HG03571 (cell line): ENCODE measurements at regions not wholly inside any gene's neighbourhood (a gene's known extent, or its start where the extent isn't known, plus 50 kb on each side); places are given as distances from the start of the nearest gene placed in this dataset.

Experiments
- ATAC-seq: cut with Tn5 transposase; IDR thresholded peaks from one replicate; pipeline ENCODE4 v1.9.1; 2021; ENCODE audit not compliant: unreplicated experiment

DNA sequence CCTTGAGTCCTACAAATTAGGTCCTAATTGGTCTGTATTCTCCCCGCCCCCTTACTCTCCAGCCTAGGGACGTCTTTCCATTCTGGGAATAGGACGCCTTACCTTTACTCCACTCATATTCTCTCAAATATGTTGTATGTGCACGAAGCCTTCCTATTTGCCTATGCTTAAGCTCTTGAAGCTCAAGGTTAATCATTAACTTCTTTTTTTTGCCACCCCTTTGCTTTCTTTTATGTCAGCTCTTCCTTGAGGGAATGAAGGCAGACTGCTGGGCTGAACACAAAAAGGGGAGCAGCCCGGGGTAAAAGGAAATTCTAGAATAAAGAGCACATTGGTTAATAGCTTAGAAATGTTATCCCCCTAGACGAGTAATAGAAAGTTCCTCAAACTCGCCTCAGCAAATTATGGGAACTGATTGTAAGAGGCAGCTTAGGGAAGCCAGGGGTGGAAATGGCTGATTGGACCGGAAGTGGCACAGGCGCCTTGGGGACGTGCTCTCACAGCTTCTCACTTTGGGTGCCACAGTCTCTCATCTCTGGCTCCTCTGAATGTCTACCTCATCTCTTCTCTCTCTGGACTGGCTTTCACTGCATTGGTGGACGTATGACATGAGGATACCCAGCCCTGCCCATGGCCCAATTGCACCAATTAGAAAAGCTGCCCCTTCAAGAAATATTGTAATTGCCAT is 122.3 kb upstream of the IL12B start:
- ATAC-seq: no peak

DNA sequence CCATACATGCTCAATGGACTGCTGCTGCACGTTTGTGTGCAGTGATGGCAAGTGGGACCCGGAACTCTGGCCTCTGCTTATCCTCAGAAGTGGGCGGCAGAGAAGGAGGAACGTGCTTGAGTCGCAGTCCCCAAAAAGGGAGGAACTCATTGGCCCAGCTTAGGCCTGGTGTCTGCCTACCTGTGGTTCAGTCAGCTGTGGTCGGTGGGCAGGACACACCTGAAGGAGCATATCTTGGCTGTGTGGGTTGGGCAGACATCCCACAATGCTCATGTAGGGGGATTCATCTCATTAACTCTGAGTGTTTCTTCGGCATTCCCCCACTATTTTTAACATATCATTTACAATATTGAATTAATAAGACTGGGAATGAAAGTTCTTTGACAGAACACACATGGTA is 122.9 kb upstream of the IL12B start:
- ATAC-seq: no peak

DNA sequence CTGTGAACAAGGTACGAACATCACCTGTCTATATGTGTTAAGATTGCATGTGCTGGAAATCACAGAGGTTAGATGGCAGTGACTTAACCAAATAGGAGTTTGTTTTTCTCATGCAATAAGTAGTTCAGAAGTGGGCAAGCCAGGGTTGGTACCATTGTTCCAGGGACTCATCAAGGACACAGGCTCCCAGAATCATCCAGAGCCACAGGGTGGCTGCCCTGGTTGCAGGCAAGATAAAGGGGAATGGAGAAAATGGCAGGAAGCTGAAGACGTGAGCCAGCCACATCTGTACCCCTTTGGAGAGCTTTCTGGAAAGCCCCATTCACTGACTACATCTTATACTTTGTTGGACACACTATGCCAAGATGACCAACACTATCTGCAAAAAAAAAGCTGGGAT is 126.0 kb upstream of the IL12B start:
- ATAC-seq: no peak

DNA sequence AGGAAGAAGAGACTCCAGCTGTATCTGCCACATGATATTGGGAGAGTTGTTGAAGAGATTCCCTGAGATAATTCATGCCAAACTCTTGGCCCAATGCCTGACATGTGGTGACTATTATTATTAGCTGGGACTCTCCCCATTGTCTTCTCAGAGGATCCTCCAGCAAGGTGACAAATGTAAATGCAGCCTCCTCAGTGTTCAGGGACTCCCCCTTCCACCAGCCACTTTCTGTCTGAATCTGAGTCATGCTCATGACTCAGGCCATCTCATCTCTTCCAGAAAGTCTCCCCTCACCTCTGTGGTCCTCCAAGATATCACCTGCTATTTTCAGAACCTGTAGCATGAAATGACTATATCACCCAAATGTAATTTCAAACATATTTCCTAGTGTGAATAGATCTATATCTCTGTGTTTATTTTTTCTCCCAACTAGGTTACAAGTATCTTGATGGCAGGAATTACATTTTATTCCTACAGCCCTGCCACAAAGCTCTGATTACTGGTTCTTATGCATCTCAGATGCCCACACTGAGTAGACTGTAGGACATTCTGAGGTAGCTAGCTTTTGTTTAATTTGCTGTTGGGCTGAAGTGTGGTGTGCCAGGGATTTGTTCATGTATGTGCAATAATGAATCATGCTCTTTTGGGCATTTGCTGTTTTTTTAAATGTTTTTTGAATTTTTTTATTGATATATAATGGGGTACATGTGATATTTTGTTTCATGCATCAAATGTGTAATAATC is 126.6 kb upstream of the IL12B start:
- peak; percentile 88 for ATAC-seq

DNA sequence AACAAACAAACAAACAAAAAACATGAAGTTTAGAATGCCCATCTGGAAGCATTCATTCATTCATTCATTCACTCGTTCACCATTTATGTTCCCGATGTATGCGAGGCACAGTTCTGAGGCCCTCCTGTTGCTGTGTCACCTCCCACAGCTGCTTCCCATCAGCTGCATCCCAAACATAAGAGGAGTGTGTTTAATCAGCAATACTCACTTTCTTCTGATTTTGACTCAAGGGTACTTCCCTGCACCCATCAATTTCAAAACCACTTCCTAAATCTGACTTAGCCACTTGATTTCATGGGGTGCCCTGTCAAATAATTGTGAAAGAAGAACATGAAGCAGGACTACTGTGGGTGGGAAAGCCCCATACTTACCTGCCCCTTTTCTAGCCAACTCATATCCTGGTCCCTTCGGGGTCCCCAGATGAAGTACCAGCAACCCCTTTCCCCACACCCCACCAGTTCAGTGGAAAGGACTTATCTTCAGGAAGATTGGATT is 128.0 kb upstream of the IL12B start:
- ATAC-seq: peak; percentile 37

DNA sequence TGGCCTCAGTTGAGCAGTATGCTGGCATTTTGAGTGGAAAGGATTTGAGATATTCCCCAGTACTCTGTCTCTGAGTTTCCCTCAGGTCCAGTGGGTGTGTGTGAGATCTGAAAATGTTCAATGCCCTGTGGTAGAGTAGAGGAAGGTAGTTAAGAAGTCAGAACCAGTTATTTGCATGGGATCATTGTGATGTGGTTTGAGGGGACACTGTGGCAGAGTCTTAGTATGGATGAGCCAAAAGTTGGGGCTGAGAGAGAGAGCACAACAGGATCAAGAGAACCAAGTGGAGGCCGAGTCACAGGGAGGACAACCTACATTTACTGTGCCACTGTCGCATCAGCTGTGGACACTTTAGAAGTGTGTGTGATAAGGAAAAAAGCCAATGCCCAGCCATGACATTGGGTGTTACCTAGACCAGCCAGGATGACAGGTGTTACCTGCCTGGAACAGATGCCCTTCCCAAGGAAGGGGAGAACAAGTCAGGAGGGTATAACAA is 128.9 kb upstream of the IL12B start:
- ATAC-seq: no peak

DNA sequence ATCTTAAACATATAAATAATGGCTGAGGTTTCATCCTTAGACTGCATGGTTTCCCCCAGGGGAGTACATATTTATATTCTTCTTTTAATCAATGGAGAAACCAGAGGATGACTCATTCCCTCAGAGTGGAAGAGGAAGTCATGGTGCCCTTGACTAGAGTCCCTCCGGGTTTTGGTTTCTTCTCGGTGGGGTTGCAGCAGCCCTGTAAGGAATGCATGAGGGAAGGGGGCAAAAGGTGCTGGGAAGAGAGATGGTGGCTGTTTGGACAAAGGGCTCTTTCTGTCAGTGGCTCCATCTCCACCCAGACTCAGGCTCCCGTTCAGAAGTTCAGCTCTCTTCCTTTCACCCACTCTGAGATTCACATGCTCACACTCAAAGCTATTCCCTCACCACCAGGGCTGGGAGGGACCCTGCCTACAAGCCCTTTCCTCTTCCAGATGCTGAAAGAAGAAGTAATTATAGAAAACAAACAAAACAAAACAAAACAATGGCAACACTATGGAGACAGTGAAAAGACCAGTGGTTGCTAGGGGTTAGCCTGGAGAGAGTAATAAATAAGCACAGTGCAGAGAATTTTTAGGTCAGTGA is 129.8 kb upstream of the IL12B start:
- ATAC-seq: peak; percentile 22

DNA sequence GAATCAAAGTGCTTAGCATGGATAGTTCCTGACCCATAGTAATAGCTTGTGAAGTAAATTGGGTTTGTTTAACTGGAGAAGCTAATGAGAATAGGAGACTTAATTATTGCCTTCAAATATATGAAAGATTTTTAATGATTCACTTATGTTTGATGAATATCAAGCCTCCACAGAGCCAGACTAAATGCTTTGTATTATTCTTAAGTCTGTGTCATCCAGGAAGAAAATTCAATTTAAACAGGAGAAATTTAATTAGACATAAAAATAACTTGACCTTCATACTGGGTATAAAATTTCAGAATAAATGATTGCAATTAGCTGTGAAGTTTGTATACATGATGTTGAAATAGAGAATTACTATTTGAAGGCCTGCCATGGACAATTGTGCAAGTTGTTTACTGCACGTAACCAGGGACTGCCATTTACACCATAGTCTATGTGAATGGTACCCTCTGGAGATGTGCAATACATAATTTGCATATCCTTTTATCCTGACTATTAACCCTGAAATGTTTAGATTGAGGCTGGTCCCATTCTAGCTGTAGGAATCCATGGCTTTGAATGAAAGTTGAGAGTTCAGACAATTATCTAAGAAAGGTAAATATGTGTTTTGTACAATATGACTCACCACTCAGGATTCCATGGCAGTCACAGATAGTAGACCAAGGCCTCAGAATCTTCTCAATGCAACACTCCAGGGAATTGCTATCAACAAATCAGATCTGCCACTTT is 133.5 kb upstream of the IL12B start:
- ATAC-seq: no peak

DNA sequence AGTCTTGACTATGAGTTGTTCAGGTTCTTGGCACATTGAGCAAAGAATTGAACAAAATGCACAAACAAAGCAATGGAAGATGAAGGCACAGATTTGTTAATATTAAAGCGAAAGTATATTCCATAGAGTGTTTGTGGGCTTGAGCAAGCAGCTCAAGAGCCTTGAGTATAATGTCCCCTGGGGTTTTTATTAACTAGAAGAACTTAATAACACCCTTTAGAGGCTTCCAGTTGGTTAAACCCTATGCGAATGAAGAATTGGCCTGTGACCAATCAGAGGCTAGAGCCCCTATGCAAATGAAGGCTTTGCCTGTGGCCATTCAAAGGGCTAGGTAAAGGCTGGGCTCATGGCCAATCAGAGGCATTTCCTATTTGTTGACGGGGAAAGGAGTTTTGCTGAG is 135.3 kb upstream of the IL12B start:
- no peak for ATAC-seq

DNA sequence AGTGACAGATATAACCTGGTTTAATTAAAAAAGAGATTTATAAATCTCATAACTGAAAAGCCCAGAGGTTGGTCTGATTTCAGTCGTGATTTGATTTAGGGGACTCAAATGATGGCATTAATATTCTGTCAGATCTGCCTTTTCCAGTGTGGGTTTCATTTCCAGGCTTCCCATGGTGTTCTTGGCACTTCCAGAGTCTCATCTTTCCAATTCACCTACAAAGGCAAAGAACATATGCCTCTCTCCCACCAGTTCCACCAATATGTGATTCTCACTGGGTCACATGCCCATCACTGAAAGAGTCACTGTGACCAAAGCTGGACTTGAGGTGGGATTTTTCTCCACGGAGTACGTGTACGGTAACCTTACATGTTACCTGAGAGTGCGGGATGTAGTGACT is 137.4 kb upstream of the IL12B start:
- ATAC-seq: no peak

DNA sequence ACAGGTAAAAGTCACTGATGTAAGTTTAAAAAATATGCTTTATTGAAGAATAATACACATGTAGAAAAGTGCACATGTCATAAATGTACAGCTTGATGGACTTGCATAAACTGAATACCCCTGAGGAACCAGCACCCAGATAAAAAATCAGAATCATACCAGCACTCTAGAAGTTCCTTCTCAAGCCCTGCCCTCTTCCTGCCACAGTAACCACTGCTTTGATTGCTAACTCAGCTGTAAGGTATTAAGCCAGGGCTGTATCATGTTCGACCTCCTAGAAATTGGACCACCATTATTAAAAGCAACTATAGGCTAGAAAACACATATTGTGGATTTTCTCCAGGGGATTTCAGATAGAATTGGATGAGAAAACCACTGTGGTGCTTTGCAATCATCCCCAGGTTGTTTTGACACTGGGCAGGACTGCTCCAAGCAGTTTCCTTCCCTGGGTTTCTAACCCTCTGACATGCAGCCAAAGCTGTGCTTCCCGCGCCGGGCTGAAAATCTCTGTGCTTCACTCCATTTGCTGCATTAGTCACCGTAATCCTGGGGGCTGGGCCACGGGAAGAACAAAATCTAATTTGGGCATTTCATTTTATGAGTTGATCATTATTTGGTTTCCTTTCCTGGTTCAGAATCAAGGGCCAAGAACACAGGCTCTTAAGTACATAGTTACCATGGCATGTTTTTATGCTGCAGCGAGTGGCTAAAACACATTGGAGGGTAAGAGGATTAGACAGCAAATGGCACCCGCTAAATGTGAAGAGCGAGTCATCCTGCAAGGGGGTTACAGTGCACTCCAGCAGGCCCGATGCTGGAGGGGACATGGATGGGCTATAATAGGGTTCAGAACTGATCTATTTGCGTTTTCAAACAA is 139.4 kb upstream of the IL12B start:
- peak; percentile 92 for ATAC-seq

DNA sequence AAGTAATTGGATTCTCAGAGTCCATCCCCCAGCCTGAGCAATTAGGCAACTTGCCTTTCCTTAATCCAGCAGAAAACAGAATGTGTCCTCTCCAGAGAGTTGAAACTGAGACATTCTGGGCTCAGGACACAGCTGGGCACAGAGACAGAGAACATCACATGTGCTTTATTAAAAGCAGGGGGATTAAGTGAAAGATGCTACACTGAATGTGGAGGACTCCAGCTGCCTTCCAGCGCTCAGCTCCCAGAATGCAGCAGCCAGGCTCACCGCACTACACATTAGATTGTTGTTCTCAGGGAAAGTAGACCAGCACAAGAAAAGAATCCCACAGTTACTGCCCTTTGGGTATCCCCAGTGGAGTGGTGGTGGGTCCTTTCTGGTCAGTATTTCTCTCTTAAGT is 141.6 kb upstream of the IL12B start:
- ATAC-seq: no peak

DNA sequence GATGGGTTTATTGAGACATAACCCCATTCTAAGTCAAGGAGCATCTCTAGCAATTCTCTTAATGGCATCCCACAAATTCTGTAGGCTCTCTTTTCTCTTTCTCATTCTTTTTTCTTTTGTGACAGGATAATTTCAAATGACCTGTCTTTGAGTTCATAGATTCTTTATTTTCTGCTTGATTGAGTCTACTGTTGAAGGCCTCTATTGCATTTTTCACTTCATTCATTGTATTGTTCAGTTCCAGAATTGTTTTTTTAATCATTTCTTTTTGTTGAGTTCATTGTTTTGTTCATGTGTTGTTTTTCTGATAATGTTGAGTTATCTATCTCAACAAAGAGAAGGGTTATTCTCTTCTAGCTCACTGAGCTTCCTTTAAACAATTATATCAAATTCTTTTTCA is 144.7 kb upstream of the IL12B start:
- ATAC-seq: no peak

DNA sequence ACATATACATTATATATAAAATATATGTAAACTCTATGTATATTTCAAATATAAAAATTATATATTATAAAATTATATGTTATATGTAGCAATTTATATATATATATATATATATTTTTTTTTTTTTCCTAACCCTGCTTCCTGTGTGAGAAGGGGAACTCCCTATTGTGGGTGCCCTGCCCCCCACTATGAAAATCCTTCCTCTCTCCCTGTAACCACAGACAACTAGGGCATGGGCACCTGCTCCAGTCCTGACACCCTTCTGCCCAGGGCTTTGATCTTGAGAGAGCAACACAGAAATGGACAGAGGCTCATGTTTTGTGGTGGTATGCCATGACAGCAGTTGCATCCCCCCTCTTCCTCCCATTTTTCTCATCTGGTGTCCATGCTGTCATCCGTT is 148.7 kb upstream of the IL12B start:
- ATAC-seq: no peak

DNA sequence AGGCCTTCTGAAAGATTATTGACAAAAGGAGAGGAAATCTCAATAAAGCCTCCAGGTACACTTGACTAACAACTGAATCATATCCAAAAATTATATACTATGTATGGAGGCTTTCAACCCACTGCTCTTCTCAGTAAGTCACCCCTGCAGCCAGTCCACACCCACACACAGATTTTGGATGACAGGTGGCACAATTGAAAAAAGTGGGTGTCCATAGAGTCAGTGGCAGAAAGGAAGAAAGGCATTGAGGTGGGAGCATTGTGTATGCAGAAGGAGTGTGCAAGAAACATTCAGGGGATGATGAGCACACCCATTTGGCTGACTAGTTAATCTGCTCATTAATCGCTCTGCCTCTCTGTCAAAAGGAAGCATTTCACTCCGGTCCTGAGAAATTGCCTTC is 150.6 kb upstream of the IL12B start:
- ATAC-seq: no peak

DNA sequence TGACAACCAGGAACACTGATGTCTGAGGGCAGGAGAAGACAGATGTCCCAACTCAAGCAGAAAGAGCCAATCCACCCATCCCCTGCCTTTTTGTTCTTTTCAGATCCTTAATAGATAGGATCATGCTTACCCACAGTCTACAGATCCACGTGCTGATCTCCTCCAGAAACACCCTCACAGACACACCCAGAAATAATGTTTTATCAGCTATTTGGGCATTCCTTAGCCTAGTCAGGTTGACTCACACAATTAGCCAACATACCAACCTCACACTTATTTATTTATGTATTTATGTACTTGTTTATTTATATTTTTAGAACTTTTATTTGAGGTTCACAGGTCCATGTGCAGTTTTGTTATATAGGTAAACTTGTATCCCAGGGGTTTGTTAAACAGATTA is 151.5 kb upstream of the IL12B start:
- ATAC-seq: no peak

DNA sequence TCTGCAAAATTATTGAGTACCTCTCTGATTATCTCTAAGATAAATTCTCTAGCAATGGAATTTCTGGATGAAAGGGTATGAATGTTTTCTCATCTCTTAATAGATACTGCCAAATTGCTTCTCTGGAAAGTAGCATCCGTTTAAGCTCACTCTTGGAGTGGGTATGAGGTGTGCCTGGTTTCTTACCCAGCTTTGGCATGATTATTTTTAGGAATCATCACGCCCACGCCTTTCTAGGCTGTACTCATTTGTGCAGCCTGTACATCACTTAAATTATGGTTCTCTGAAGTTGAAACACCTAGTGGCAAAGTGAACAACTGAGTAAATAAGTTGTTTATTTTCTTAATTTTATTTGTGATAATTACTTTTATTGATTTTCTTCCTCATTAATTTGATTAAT is 156.5 kb upstream of the IL12B start:
- no peak for ATAC-seq

DNA sequence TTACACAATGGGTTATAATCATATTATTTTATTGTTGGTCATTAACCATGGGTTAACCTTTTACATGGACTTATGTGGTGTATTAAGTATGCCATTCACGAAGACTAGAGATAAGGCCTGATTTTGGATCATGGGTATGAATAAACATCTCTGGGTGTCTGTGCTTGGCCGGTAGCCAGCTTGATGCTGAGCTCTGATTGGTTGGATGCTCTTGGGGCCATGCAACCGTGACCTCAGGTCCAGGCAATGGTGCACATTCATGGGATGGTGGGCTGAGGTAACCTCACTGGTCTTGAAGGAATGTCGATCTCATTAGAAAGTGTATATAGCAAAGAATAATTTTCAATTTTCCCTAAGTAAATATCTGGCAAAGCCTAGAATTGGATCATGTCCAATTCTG is 158.2 kb upstream of the IL12B start:
- no peak for ATAC-seq

DNA sequence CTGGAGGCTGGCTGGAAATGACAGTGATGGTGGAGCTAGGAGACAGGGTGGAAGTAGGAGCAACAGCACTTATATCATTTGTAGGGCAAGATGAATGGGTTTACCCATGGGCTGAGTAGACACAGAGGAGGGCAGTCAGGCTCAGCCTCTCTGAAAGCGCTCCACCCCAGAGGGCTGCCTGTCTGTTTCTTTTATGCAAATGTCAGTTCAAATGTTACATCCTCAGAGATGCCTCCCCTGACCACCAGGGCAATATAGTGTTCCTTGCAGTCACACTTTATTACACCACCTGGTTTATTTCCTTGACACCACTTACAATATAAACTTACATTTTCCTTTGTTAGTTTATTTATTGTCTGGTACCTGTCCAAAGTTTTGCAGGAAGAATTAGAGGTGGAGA is 159.5 kb upstream of the IL12B start:
- ATAC-seq: no peak

DNA sequence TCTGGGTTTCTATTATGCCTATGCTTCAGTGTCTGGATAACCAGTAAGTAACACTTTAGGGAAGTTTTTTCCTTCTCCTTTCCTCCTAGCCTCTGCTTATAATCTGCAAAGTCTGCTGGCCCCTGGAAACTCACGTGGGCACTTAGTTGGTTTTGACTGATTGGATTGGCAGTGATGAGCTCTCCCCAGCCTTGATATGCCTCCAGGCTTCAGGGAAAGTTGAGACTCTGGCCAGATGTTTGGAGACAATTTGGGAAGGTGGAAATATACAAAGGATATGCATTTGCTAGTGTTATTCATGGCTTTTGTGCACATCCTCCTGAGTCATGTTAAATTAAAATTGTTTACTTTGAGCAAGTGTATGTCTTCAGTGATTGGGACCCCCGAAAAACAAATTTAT is 160.2 kb upstream of the IL12B start:
- no peak for ATAC-seq

DNA sequence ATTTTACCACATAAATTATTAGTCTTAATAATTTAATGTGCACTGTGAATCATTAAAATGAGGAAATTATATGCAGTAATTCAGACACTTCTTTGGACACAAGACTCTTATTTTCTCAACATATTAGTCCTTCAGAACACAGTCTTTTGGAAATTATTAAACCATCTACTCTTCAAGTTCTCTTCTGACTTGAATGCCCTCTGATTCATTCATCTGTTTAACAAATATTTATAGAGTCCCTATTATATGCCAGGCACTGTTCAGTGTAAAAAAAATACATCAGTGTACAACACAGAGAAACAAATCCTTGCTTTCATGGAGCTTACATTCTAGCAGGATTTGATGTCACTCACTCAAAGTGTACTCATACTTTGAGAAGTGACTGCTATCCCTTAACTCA is 163.4 kb upstream of the IL12B start:
- no peak for ATAC-seq
